Endothelial cell of umbilical vein (primary cell): ENCODE measurements at regions not wholly inside any gene's neighbourhood (a gene's known extent, or its start where the extent isn't known, plus 50 kb on each side); places are given as distances from the start of the nearest gene placed in this dataset.
"Not testable (repeated sequence)": the region's sequence is repeated elsewhere in the genome, so short reads cannot be mapped to it uniquely, and the experiment has no call there.

ENCODE experiments used
- BruUV-seq: library from RNA; stranded (reverse); fragments of 400-500 nt; replicated peaks from 2 replicates; lab custom pipeline; 2021; lab: Mats Ljungman, UMichigan
- CTCF ChIA-PET: fragments of 300-600, 350-600 bp; sonication (Branson Sonifier 250); formaldehyde crosslinking; loops from one replicate; lab custom pipeline; 2021; ENCODE audit warnings: antibody characterized with exemption, inconsistent platforms; lab: Charles Lee
- POLR2A ChIA-PET: fragments of 300-600, 350-600 bp; sonication (Branson Sonifier 250); formaldehyde crosslinking; loops from one replicate; lab custom pipeline; 2021; ENCODE audit warnings: antibody characterized with exemption, inconsistent platforms; lab: Charles Lee
- DNase-seq: peaks from one replicate; pipeline ENCODE4 v3.0.0-alpha.2; 2011; ENCODE audit warnings: low read depth, low spot score
- FAIRE-seq: peaks from 2 replicates; lab custom pipeline; 2011; peaks lifted over from hg19 to GRCh38; lab: Jason Lieb, UNC
- H2AFZ ChIP-seq: 2 replicates; pipeline ENCODE4 v1.6.0; 2012; ENCODE audit warnings: low read depth, low read length, control low read depth, inconsistent platforms
- H3K27ac ChIP-seq: 2 replicates; pipeline ENCODE4 v1.5.1; 2011; ENCODE audit warnings: low read depth, mild to moderate bottlenecking, control low read depth, low read length, moderate library complexity; ENCODE audit not compliant: insufficient read depth
- H3K27me3 ChIP-seq, 2 experiments: 2 replicates each; pipeline versions ENCODE4 v1.6.0 to v1.6.1; 2011; ENCODE audit warnings: low read length in 2 of 2, mixed read lengths in 1 of 2; ENCODE audit not compliant: control insufficient read depth in 2 of 2, insufficient read depth in 2 of 2
- H3K36me3 ChIP-seq, 2 experiments: 2 replicates in 1 of 2; 3 replicates in 1 of 2; pipeline ENCODE4 v1.5.1; 2011; ENCODE audit warnings: low read length in 2 of 2, mild to moderate bottlenecking in 1 of 2, moderate library complexity in 1 of 2; ENCODE audit not compliant: control insufficient read depth in 2 of 2, insufficient read depth in 2 of 2; ENCODE audit errors: extremely low read depth in 1 of 2
- H3K4me1 ChIP-seq: 3 replicates; pipeline ENCODE4 v1.5.1; 2011; ENCODE audit warnings: mild to moderate bottlenecking, low read length; ENCODE audit not compliant: control insufficient read depth, insufficient read depth; ENCODE audit errors: extremely low read depth
- H3K4me2 ChIP-seq: 2 replicates; pipeline ENCODE4 v1.6.1; 2011; ENCODE audit warnings: low read length, control low read depth, mixed read lengths; ENCODE audit not compliant: insufficient read depth
- H3K4me3 ChIP-seq, 3 experiments: fragments of 200-600 bp in 1 of 3; sonication (generic), shearing (Covaris generic) in 1 of 3; replicated peaks in 1 of 3; 2 replicates each; pipeline ENCODE4 v1.5.1; 2011 to 2016; ENCODE audit warnings: control low read depth in 3 of 3, low read length in 3 of 3, mild to moderate bottlenecking in 2 of 3, inconsistent platforms in 1 of 3, low read depth in 1 of 3, moderate library complexity in 1 of 3; ENCODE audit not compliant: insufficient read depth in 1 of 3
- H3K79me2 ChIP-seq: 2 replicates; pipeline ENCODE4 v1.6.0; 2012; ENCODE audit warnings: low read length, inconsistent platforms; ENCODE audit not compliant: control insufficient read depth, insufficient read depth
- H3K9ac ChIP-seq: replicated peaks from 2 replicates; pipeline ENCODE3; 2011; ENCODE audit warnings: low read length, control low read depth; ENCODE audit not compliant: insufficient read depth; ENCODE audit errors: extremely low read depth
- H3K9me1 ChIP-seq: replicated peaks from 3 replicates; pipeline ENCODE4 v1.6.0; 2011; ENCODE audit warnings: mild to moderate bottlenecking, low read length; ENCODE audit not compliant: control insufficient read depth, insufficient read depth; ENCODE audit errors: extremely low read depth
- H3K9me3 ChIP-seq: replicated peaks from 2 replicates; pipeline ENCODE4 v1.5.1; 2012; ENCODE audit warnings: low read length, inconsistent platforms; ENCODE audit not compliant: control insufficient read depth, insufficient read depth
- H4K20me1 ChIP-seq: replicated peaks from 2 replicates; pipeline ENCODE3; 2011; ENCODE audit warnings: mild to moderate bottlenecking, low read length; ENCODE audit not compliant: control insufficient read depth, insufficient read depth; ENCODE audit errors: extremely low read depth
- dilution Hi-C: fragments of 300-500 bp; cut with MboI; formaldehyde crosslinking; loops from one replicate; pipeline ENCODE4 v1.15.0; 2019; ENCODE audit warnings: low sequenced_read_pairs; ENCODE audit not compliant: extremely low pct_ligation_motif_present
- intact Hi-C: fragments of 100-400 bp; cut with micrococcal nuclease; formaldehyde crosslinking; loops from one replicate; pipeline ENCODE4 v1.10.0; 2022

GRCh38 chr6:139999661-140000060 lies 625.2 kb upstream of the CITED2 start:
- H3K4me3 ChIP-seq, H4K20me1 ChIP-seq, BruUV-seq, H3K4me2 ChIP-seq, CTCF ChIA-PET, DNase-seq, H3K27ac ChIP-seq, H3K36me3 ChIP-seq, dilution Hi-C loops, POLR2A ChIA-PET, H3K9me1 ChIP-seq, H3K9me3 ChIP-seq, FAIRE-seq, intact Hi-C loops, H2AFZ ChIP-seq, H3K9ac ChIP-seq, H3K79me2 ChIP-seq, H3K4me1 ChIP-seq, H3K27me3 ChIP-seq: not testable (repeated sequence)

DNA sequence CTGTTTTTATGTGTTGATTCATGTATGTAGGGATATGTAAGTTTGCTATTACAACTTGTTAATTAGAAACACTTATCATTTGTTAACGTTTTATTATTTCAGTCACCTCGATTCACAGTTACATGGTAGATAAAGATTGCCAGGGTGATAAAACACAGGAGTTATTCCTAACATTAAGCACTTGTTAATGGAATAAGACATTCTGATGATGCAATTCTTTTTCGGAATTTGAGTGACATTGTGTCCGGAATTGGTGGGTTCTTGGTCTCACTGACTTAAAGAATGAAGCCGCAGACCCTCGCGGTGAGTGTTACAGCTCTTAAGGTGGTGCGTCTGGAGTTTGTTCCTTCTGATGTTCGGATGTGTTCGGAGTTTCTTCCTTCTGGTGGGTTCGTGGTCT lies 624.0 kb upstream of the CITED2 start:
- POLR2A ChIA-PET, H3K27ac ChIP-seq, intact Hi-C loops, H4K20me1 ChIP-seq, BruUV-seq, H3K36me3 ChIP-seq, CTCF ChIA-PET, H3K4me2 ChIP-seq, H3K4me1 ChIP-seq, H3K9ac ChIP-seq, H2AFZ ChIP-seq, FAIRE-seq, H3K79me2 ChIP-seq, H3K9me1 ChIP-seq, H3K4me3 ChIP-seq, H3K27me3 ChIP-seq, dilution Hi-C loops, H3K9me3 ChIP-seq, DNase-seq: not testable (repeated sequence)
